Panc1 (cell line): ENCODE measurements at regions not wholly inside any gene's neighbourhood (a gene's known extent, or its start where the extent isn't known, plus 50 kb on each side); places are given as distances from the start of the nearest gene placed in this dataset.

Source experiments
- POLR2AphosphoS5 ChIP-seq: IDR thresholded peaks from 2 replicates; pipeline ENCODE4 v1.6.1; 2012; ENCODE audit warnings: mild to moderate bottlenecking, low read depth, low read length, moderate library complexity
- TF ChIP-seq, protein P1 (sequence below): fragments of 450-650 bp; IDR thresholded peaks from 2 replicates; pipeline ENCODE4 v1.5.1; 2017; ENCODE audit warnings: mild to moderate bottlenecking

GRCh38 chr9:82893549-82893948 is 169.4 kb downstream of the RASEF start:
- TF ChIP-seq, protein P1, sequence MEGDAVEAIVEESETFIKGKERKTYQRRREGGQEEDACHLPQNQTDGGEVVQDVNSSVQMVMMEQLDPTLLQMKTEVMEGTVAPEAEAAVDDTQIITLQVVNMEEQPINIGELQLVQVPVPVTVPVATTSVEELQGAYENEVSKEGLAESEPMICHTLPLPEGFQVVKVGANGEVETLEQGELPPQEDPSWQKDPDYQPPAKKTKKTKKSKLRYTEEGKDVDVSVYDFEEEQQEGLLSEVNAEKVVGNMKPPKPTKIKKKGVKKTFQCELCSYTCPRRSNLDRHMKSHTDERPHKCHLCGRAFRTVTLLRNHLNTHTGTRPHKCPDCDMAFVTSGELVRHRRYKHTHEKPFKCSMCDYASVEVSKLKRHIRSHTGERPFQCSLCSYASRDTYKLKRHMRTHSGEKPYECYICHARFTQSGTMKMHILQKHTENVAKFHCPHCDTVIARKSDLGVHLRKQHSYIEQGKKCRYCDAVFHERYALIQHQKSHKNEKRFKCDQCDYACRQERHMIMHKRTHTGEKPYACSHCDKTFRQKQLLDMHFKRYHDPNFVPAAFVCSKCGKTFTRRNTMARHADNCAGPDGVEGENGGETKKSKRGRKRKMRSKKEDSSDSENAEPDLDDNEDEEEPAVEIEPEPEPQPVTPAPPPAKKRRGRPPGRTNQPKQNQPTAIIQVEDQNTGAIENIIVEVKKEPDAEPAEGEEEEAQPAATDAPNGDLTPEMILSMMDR, result no peak
- no peak for TF ChIP-seq POLR2AphosphoS5
